NCI-H2171 treated with DMSO at 0.1 percent for 48 hours (cell line): ENCODE measurements at regions not wholly inside any gene's neighbourhood (a gene's known extent, or its start where the extent isn't known, plus 50 kb on each side); places are given as distances from the start of the nearest gene placed in this dataset.
A peak's percentile ranks its signal among the peaks of the same experiment; 100 is the strongest.
"Not testable (repeated sequence)": the region's sequence is repeated elsewhere in the genome, so short reads cannot be mapped to it uniquely, and the experiment has no call there.

Source experiments
- DNase-seq: peaks from one replicate; lab custom pipeline; 2025; lab: John Stamatoyannopoulos, UW

GRCh38 chr9:2243666-2244555, 228.8 kb downstream of the SMARCA2 start:
- DNase-seq: no peak

DNA sequence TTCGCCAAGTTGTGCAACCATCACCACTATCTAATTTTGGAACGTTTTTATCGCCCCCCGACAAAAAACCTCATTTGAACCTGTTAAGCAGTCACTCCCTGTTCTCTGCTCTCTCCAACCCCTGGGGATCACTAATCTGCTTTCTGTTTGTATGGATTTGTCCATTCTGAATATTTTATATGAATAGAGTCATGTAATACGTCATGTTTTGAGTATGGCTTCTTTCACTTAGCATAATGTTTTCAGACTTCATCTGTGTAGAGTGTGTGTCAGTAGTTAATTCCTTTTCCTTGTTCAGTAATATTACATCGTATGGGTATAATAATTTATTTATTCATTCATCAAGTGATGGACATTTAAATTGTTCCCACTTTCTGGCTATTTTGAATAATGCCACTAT, 232.2 kb downstream of the SMARCA2 start:
- no peak for DNase-seq

- DNase-seq: no peak
These were observed 233.7 kb downstream of the SMARCA2 start for GRCh38 chr9:2248768-2249265.

DNA sequence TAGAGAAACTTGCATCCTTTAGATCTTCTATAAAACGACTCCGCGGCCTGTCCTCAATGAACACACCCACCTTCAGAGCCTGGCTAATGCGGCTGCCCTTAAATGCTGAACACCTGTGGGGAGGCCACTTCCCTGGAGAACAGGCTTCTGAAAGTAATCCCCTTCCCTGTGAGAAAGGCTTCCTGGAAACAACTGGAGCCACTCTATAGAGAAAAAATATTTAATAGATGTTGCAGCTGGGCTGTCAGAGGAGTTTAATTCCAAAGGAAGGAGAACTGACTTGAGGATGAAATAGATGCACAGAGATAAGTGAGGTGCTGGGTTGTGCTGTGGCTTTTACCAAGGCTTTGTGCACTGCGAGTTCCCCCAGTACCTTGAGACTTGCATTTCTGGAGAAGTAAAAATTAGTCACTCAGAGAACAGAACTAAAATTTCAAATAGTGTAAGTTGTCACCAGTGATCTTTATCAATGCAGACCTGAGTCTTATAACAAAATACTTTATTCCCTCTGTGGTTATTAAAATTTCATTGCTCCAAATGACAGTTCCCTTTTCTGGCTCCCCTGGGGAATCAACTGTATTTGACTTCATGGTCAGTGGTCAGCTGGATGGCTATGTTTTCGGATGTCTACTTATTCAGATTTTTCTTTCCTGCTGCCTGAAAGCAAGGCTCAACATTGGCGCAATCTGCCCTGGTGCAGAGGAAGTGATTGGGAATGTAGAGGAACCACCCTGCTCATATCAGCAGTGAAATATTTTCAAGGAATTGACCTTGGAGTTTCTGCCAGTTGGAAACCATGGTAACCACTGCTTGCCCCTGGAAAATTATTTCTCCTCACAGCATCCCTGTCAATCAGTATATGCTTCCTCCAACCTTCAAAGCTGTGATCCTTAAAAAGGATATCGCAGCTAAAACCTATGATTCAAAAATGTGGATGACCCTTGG, 238.8 kb downstream of the SMARCA2 start:
- no peak for DNase-seq

DNA sequence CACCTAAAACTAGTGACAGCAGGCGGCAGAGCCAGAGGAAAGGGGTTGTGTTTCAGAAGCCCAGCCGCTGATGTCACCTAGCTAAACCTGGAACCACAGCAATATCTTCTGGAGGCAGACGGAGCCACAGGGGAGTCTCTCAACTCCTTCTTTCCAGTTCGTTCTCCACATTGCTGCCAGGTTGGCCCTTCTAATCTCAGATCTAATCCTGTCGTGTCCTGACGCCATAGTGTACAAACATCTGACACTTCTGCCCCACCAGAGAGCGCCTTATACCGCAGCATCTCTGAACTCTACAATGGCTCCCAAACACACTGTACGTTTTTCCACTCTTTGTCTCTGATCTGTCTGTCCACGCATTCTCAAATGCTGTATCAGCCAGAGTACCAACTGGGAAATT, 240.0 kb downstream of the SMARCA2 start:
- DNase-seq: peak; percentile 96

- peak; percentile 84 for DNase-seq
These were observed 242.2 kb downstream of the SMARCA2 start for GRCh38 chr9:2257248-2257929.

DNA sequence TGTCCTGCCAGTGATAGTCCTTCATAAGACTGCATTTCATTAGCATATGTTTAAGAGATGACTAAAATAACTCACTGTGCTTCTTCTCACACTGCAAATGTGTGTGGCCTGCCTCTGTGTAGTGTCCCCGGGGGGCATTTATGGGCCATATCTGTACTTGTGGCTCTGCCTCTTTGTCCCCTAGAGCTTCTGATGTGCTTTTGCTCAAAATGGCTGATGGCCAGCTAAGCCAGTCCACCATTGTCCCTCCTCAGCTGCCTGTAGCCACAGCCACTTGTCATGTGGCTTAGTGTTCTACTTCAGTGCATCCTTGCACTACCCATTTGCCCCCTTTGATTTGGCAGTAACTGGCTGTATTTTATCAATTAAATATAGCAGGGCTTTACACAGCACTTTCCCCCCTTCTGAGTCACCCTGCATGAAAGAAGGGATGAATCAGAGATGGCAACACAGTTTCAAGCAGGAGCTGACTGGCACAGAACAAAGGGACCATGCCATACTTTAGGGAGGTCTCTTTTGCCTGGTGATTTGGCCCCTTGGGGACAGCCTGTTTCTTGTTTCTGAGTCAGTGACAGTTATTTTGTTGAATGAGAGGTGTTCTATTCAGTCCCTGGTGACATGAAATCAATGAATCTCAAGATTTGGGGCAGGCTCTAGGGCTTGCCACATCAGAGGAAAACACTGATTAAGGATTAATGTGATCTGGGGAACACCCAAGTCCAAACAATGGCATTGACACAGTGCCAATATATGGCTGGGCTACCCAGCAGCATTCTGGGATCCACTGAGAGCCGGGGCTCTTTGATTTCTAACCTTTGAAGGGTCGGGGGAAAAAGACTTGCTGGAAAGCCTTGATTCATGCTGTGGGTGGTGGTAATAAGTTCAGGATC, 245.5 kb downstream of the SMARCA2 start:
- DNase-seq: peak; percentile 27

DNA sequence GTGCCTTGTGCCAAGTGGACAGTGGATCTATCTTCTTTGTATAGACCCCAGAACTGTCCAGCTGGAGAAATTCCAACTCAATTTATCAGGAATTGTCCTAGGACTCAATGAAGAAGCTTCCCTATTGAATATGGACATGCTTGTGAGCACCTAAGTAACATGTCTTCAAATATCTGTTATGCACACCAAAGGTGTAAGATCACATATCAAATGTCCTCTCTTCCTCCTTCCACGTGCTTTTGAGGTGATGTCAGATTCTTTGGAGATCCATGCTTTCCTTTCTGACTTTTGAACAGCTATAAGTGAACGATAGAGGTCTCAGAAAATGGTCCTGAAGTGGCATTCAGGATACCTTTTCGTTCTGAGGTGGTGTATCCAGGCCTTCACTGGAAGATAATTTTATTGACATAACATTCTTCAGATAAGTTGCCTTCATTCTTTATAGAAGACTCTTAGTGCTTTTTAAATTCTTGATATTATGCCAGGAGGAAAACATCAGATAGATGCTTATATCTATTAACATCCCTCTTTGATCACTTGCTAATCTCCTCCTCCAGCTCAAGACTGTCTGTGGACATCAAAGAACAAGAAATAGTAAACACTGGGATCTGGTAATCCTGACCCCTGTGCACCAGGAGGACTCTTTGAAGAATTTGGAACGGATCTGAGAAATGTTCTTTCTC, 246.4 kb downstream of the SMARCA2 start:
- no peak for DNase-seq

- no peak for DNase-seq
These were observed 247.4 kb downstream of the SMARCA2 start for GRCh38 chr9:2262386-2263071.

- no peak for DNase-seq
These were observed 248.0 kb downstream of the SMARCA2 start for GRCh38 chr9:2263111-2263510.

GRCh38 chr9:2263665-2264064, 248.5 kb downstream of the SMARCA2 start:
- DNase-seq: no peak

GRCh38 chr9:2264081-2264480, 248.9 kb downstream of the SMARCA2 start:
- DNase-seq: no peak

- no peak for DNase-seq
These were observed 252.1 kb downstream of the SMARCA2 start for GRCh38 chr9:2267181-2267745.

GRCh38 chr9:2269778-2270177, 254.6 kb downstream of the SMARCA2 start:
- no peak for DNase-seq

GRCh38 chr9:2270565-2270964, 255.4 kb downstream of the SMARCA2 start:
- DNase-seq: no peak

GRCh38 chr9:2271426-2271825, 256.3 kb downstream of the SMARCA2 start:
- DNase-seq: peak; percentile 37

GRCh38 chr9:2274762-2275161, 259.6 kb downstream of the SMARCA2 start:
- no peak for DNase-seq

- no peak for DNase-seq
These were observed 261.1 kb downstream of the SMARCA2 start for GRCh38 chr9:2276296-2276695.

DNA sequence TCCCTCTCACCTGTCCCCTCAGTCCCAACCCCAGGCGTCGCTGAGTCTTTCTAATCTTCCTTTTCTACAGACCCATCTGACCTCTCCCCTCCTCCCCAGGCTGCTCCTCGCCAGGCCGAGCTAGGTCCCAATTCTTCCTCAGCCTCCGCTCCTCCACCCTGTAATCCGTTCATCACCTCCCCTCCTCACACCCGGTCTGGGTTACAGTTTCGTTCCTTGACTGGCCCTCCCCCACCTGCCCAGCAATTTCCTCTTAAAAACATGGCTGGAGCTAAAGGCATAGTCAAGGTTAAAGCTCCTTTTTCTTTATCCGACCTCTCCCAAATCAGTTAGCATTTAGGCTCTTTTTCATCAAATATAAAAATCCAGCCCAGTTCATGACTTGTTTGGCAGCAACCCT, 262.0 kb downstream of the SMARCA2 start:
- DNase-seq: not testable (repeated sequence)
